C4-2B (cell line): ENCODE measurements at regions not wholly inside any gene's neighbourhood (a gene's known extent, or its start where the extent isn't known, plus 50 kb on each side); places are given as distances from the start of the nearest gene placed in this dataset.

Experiments
- H3K27ac ChIP-seq: fragments of 450-650 bp; 2 replicates; pipeline ENCODE4 v1.5.1; 2017
- CTCF ChIP-seq: fragments of 450-650 bp; conservative IDR thresholded peaks from 2 replicates; pipeline ENCODE4 v1.5.1; 2017; ENCODE audit warnings: mild to moderate bottlenecking
- ZFX ChIP-seq: fragments of 450-650 bp; IDR thresholded peaks from 2 replicates; pipeline ENCODE4 v1.6.1; 2017

- no peak overlapping the region for H3K27ac ChIP-seq
- TF ChIP-seq CTCF (no peak), ZFX (no peak)
Measured at GRCh38 chr11:28631148-28631547, 523.0 kb downstream of the METTL15 start.

GRCh38 chr11:28629235-28629634 lies 521.0 kb downstream of the METTL15 start:
- TF ChIP-seq ZFX, result no peak
- no peak for TF ChIP-seq CTCF
- H3K27ac ChIP-seq, result no peak overlapping the region

DNA sequence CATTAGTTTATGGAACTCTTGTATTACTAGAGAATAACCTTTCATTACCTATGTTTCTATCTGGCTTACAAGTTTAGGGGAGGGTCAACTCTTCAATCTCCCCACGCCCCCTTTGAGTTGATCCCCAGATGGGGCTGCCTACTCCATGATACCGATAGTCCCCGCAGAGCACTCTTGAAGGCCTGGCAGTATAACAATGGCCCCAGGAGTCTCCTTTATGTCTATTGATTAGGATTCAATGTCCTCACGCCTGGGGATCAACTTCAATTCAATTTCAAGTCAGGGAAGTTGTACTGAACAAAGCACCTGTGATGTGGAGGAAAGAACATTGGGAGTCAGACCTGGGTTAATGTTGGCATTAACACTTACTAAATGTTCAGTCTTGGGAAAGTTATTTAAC lies 520.2 kb downstream of the METTL15 start:
- H3K27ac ChIP-seq, result no peak overlapping the region
- TF ChIP-seq ZFX, result no peak
- no peak for TF ChIP-seq CTCF

DNA sequence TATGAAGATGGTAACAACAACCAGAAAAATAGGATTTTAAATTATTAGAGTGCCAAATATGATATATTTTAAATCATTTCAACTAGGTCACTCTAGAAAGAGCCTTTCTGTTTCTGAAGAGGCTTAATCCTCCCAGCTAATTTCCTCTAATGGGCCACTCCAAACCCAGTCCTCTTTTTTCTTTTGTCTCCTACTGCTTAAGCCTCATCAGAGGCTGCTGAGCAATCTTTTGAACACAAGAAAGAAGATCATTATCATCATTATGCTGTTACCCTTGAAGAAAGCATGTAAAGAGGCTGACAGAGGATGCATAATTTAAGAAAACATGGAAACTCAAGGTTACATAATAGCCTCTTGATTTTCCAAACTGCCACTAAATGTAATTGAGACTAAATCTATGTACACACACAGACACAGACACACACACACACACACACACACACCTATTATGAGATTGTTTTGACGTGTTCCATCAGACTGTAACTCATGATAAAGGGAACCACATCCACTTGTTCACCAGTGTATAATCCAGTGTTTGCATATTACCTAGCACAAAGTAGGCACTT lies 519.6 kb downstream of the METTL15 start:
- TF ChIP-seq CTCF (no peak), ZFX (no peak)
- H3K27ac ChIP-seq, result no peak overlapping the region

GRCh38 chr11:28625532-28625931 lies 517.3 kb downstream of the METTL15 start:
- H3K27ac ChIP-seq, result no peak overlapping the region
- TF ChIP-seq CTCF (no peak), ZFX (no peak)

DNA sequence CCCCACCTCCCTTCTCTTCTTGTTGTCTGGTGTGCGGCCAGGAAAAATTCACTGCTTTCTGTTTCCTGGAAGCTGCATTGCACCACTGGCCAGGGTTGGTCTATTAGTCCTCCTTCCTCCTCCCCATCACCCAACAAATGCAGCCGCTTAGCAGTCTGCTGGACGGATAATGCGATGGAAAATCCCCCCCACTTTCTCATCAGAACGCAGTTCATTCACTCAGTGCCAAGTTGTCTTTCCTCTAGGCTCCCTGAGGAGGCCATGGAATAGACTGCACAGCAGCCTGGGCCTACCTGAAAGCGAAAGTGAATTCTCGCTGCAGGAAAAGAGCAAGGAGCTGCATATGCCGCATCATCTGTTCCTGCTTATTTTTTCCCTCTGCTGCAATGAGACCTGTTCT lies 513.6 kb downstream of the METTL15 start:
- no peak overlapping the region for H3K27ac ChIP-seq
- TF ChIP-seq CTCF (no peak), ZFX (no peak)

GRCh38 chr11:28619846-28620540 lies 511.8 kb downstream of the METTL15 start:
- TF ChIP-seq CTCF, result no peak
- TF ChIP-seq ZFX, result no peak
- no peak overlapping the region for H3K27ac ChIP-seq
